Peyer's patch (tissue), 4 donors: ENCODE measurements at regions not wholly inside any gene's neighbourhood (a gene's known extent, or its start where the extent isn't known, plus 50 kb on each side); places are given as distances from the start of the nearest gene placed in this dataset.

Source experiments
- CTCF ChIP-seq, 6 experiments: fragments of 450-650 bp in 4 of 6; fragments of 200-600 bp in 2 of 6; sonication (generic) in 1 of 6; IDR thresholded peaks; one replicate each; pipeline ENCODE4 v1.5.1; 2017 to 2019; ENCODE audit warnings: antibody characterized with exemption in 6 of 6, mild to moderate bottlenecking in 3 of 6, moderate library complexity in 1 of 6
- POLR2A ChIP-seq, 2 donors: fragments of 450-650 bp; IDR thresholded peaks; one replicate each; pipeline ENCODE4 v1.5.1; 2017; ENCODE audit warnings: antibody characterized with exemption in 2 of 2, mild to moderate bottlenecking in 2 of 2, moderate library complexity in 2 of 2

GRCh38 chr9:109704546-109704945 lies 75.5 kb upstream of the PALM2AKAP2 start:
- no peak for TF ChIP-seq CTCF (IDR thresholded peaks at IDR 0.05)
- TF ChIP-seq POLR2A (IDR thresholded peaks at IDR 0.05), result no peak
